ENCODE measurements at regions not wholly inside any gene's neighbourhood (a gene's known extent, or its start where the extent isn't known, plus 50 kb on each side); places are given as distances from the start of the nearest gene placed in this dataset.
"Not testable (repeated sequence)": the region's sequence is repeated elsewhere in the genome, so short reads cannot be mapped to it uniquely, and the experiment has no call there.

GRCh38 chr6:21334651-21335050 is 258.9 kb upstream of the SOX4 start:
- DNase-seq (ENCODE audit: low spot score), result no peak

GRCh38 chr6:21335591-21335990 is 258.0 kb upstream of the SOX4 start:
- no peak for DNase-seq (ENCODE audit: low spot score)

DNA sequence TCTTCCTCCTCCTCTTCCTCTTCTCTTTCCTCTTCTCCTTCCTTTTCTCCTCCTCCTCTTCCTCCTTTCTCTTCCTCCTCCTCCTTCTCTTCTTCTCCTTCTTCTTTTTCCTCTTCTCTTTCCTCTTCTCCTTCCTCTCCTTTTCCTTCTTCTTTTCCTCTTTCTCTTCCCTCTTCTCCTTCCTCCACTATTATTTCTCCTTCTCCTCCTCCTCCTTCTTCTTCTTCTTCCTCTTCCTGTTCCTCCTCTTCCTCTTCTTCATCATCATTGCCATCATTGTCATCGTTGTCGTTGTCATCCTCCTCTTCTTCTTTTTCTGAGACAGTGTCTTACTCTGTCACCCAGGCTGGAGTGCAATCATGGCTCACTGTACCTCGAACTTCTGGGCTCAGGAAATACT is 256.3 kb upstream of the SOX4 start:
- DNase-seq (ENCODE audit: low spot score), result no peak

DNA sequence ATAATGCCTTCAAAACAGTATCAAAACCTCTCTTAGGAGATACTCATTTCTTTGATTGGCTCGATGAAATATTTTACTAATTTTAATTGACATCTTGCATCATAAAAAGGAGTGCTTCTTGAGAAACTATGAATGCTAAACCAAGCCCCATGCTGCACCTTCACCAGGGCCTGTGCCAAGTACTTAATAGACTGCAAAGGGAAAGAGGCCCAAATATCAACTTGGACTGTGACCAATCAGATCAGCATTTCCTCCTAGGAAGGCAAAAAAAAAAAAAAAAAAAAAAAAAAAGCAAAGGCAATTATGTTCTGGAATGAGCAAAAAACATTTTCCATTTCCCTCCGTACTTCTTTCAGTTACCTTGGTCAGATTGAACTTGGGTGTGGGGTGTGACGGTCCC is 253.0 kb upstream of the SOX4 start:
- no peak for DNase-seq (ENCODE audit: low spot score)

DNA sequence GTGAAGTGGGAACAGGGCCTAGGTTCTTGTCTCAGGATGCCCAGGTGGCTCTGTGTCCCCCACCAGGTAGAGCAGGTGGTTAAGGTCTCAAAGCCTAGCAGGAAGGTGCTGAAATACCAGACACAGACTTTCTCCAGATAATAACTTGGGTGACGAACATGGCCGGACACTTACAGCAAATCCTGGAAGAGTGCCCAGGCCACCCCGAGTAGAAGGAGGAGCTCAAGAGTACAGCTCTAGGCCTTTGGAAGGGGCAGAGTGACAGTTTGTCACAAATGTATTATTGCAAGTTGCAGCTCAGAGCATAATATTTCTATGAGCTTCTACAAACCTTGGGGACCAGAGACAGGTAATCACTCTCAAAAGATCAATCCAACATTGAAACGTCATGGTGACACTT is 251.6 kb upstream of the SOX4 start:
- DNase-seq (ENCODE audit: low spot score), result no peak

GRCh38 chr6:21342501-21342900 is 251.1 kb upstream of the SOX4 start:
- no peak for DNase-seq (ENCODE audit: low spot score)

DNA sequence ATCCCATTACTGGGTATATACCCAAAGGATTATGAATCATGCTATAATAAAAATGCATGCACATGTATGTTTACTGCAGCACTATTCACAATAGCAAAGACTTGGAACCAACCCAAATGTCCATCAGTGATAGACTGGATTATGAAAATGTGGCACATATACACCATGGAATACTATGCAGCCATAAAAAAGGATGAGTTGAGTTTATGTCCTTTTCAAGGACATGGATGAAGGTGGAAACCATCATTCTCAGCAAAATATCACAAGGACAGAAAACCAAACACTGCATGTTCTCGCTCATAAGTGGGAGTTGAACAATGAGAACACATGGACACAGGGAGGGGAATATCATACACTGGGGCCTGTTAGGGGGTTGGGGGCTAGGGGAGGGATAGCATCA is 247.8 kb upstream of the SOX4 start:
- DNase-seq (ENCODE audit: low spot score), result not testable (repeated sequence)

GRCh38 chr6:21348146-21348503 is 245.4 kb upstream of the SOX4 start:
- no peak for DNase-seq (ENCODE audit: low spot score)

- DNase-seq (ENCODE audit: low spot score), result no peak
Observed at GRCh38 chr6:21348504-21349195, 244.9 kb upstream of the SOX4 start.

DNA sequence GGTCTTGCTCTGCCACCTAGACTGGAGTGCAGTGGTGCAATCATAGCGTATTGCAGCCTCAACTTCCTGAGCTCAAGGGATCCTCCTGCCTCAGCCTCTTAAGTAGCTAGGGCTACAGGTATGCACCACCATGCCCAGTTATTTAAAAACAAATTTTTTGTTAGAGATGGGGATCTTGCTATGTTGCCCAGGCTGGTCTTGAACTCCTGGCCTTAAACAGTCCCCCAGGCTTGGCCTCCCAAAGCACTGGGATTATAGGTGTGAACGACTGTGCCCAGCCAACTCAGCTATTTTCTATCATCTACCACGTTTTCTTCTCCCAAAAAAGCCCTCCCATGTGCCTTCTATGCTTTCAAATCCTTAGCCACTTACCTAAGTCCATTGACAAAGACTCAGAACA is 243.7 kb upstream of the SOX4 start:
- no peak for DNase-seq (ENCODE audit: low spot score)

DNA sequence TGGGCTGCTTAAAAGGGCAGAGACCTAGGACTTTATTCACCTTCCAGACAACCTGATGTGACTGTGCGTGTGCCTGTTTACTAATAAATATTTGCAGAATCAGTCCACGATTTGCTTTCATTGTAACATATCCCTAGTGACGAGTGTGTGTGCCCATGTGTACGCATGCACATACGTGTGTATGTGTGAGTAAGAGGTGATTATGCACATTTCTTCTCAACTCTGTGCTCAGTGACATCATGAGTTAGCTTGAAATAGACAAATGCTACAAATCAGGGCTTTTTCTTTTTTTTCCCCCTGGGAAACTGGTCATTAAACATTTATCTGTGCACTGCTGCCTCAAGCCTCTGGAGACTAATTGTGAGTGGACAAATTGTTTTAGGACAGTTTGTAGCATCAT is 242.6 kb upstream of the SOX4 start:
- DNase-seq (ENCODE audit: low spot score), result no peak

- no peak for DNase-seq (ENCODE audit: low spot score)
Observed at GRCh38 chr6:21352131-21352530, 241.4 kb upstream of the SOX4 start.

DNA sequence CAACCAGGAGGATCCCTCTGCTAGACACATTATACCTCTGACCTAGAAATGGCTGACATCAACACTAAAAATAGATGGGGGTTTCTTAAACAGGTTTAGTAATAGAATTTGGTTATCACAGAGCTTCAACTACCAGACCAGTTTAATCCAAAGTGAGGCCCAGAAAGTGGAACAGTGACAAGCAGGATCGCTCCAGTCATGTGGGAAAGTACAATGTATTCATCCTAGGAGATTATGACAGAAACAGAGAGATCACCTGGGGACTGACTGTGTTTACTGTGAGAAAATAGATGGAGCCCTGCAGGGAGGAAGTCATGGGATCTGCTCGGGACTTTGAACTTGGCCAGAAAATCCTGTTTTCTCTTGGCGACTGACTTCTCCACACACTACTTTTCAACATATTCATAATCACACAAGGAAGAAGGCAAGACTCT is 238.7 kb upstream of the SOX4 start:
- no peak for DNase-seq (ENCODE audit: low spot score)

GRCh38 chr6:21355638-21356037 is 237.9 kb upstream of the SOX4 start:
- DNase-seq (ENCODE audit: low spot score), result no peak

- DNase-seq (ENCODE audit: low spot score), result no peak
Observed at GRCh38 chr6:21357262-21357661, 236.3 kb upstream of the SOX4 start.

DNA sequence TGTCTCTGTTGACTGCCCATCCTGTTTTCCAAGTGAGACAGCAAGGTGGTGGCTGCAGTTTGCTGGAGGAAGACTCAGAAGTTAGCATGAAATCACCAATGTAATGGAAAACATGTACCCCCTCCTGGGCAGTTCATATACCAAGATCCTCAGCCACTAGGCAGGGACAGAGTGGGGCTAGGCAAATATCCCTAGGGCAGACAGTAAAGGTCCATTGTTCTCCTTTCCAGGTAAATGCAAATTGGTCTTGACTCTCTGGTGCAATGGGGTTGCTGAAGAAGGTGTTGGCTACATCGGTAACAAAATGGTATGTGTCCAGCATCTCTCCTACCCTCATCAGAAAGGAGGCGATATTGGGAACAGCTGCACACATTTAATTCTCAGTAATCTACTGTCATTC is 233.6 kb upstream of the SOX4 start:
- no peak for DNase-seq (ENCODE audit: low spot score)

DNA sequence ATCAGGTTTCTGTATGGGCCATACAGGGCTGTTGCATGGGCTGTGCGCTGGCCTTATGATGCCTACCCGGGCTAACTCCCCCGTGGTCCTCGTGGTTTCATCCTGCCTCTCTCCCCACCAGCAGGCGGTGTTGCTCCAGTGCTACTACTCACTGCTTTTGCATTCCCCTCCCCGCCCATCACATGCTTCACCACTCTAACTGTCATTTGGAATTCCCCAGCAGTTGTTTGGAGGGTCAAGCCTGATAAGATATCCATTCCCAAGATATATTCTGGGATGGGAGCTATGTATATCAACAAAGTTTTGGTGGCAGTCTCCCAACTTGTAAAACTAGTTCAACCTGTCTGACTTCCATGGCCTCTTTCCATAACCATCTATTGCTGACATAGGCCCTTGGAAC is 233.2 kb upstream of the SOX4 start:
- no peak for DNase-seq (ENCODE audit: low spot score)

GRCh38 chr6:21367148-21367547 is 226.4 kb upstream of the SOX4 start:
- DNase-seq (ENCODE audit: low spot score), result no peak

DNA sequence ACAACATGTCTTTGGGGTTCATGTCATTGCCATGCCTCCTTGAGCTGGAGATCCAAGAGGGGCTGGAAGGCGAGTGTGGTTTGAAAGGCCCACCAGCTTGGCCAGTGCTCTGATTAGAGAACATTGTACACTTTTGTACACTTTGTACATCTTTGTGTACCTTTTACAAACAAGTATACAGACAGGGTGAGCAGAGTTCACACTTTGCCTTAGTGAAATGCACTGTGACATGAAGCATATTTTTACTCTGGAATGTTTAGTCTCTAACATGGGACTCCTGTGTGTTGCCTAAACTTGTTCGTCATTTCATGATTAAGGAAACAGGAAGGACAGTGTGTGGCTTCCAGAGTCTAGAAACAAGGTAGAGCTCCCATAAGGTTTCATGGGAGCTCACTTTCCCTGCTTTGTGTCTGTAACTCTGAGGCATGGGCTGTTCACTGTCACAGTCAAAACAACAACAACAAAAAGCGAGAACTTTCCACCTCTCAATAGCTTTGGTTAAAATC is 225.8 kb upstream of the SOX4 start:
- DNase-seq (ENCODE audit: low spot score), result no peak

GRCh38 chr6:21371061-21371460 is 222.5 kb upstream of the SOX4 start:
- DNase-seq (ENCODE audit: low spot score), result no peak

DNA sequence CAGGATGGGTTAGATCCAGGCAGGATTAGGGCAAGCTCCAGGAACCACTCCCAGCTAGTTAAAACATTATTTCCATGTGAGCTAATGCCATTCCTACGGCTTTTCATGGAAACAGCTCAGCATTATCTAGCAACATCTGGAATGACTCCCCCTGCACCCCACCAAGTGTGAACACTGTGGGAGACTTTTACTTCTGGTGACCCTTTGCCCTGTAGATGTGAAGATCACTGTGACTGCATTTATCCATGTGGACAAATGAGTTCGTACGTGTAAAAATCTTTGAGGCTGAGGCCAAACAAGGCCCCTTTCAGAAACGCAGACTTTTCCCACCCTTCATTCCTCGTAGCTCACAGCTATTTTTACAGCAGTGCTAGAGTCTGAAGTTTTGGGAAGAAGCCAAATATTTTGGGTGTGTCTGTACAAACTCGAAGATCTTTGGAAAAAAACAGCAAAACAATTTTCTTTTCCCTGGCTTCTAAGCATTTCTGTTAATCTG is 221.8 kb upstream of the SOX4 start:
- DNase-seq (ENCODE audit: low spot score), result peak; percentile 63

DNA sequence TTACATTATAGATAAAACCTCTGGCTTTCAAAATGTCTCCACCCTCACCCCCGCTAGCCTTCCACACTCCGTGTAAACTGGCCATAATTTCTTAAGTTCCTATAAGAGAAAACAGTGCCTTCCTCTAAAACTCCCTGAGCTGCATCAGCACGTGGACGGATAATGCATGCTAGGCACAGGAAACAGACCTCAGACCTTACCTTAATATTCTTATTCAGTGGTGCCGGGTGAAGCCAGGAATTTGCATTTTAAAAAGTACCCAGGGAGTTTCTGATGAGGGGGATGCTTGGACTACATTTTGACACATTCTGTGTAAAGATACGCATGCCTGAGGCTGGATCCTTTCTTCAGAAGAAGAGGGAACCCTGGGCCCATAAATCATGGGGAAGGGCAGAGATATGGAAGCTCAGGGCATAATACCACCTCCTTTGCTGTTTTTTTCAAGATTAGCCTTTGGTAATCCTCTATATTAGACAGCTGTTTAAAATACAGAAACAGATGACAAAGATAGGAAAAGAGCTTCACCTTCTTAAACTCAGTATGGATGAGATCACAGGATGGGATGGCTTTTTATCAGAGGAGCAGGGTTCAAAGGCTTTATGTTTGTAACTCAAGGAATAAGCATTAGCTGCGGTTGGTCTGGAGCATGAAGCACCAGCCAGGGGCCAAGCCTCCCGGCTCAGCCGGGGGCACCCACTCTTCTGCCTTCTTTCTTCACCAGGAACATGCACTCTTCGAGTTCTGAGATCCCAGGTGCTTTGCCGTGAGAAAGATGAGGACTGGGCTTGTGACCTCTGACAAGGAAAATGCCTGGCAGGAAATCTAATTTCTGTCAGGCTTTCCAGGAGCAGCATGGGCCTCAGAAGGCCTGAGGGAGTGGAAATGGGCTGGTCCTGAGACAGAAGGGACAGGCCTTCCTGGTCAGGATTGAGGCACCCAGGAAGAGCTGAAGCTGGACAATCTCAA is 218.1 kb upstream of the SOX4 start:
- no peak for DNase-seq (ENCODE audit: low spot score)

DNA sequence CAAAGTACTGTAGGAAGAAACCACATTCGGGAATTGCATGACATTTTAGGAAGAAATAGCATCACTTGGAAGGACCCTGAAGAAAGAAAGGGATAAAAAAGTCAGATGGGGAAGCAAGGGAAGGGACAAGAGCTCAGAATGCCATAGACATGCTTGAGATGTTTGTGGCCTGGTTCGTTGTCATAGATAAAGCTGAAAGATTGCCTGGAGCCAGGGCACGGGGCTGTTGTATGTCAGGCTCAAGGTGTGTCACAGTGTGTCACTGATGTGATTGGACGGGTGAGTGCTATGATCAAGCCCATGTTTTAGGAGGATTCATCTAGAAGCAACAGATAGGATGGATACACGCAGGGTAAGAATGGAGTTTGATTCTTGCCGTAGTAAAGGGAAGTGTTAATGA is 216.2 kb upstream of the SOX4 start:
- no peak for DNase-seq (ENCODE audit: low spot score)

Data from ecto neural progenitor cell (in vitro differentiated cells).